ENCODE measurements at regions not wholly inside any gene's neighbourhood (a gene's known extent, or its start where the extent isn't known, plus 50 kb on each side); places are given as distances from the start of the nearest gene placed in this dataset.

DNA sequence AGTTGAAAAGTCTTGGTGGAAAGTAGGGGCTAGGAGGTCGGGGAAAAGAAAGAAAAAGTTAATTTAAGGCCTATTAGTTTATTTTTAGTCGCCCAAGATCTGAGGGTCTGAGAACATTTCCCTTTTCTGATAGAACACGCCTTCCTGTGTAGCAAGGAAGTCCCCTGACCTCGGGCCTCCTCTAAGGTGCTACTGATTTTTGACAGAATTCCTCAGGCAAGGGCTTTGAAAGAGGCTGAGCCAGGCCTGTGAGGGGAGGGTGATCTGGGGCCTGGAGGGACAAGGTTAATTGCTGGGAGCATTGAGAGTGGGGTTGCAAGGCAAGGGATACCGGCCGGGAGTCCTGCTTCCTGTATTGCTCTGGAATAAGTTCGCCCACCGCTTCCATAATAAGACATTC, 131.4 kb upstream of the MYCN start:
- ATAC-seq (no peak), DNase-seq (no peak), FAIRE-seq (no peak)
- Histone ChIP-seq H3K4me3 (no peak overlapping the region), H3K36me3 (no peaks in the 10 kb centered on the region), H3K27ac (no peak overlapping the region), H3K9me3 (no peaks in the 10 kb centered on the region), H3K4me1 (no peaks in the 10 kb centered on the region), H3K27me3 (no peaks in the 10 kb centered on the region)
- intact Hi-C loops (cut with DNase I), result no loop called here
- TF ChIP-seq, protein P1, sequence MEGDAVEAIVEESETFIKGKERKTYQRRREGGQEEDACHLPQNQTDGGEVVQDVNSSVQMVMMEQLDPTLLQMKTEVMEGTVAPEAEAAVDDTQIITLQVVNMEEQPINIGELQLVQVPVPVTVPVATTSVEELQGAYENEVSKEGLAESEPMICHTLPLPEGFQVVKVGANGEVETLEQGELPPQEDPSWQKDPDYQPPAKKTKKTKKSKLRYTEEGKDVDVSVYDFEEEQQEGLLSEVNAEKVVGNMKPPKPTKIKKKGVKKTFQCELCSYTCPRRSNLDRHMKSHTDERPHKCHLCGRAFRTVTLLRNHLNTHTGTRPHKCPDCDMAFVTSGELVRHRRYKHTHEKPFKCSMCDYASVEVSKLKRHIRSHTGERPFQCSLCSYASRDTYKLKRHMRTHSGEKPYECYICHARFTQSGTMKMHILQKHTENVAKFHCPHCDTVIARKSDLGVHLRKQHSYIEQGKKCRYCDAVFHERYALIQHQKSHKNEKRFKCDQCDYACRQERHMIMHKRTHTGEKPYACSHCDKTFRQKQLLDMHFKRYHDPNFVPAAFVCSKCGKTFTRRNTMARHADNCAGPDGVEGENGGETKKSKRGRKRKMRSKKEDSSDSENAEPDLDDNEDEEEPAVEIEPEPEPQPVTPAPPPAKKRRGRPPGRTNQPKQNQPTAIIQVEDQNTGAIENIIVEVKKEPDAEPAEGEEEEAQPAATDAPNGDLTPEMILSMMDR (IDR thresholded peaks at IDR 0.05), result no peak
- 57 to 64% methylated on average over 8 of the region's 8 CpGs for WGBS, 2 donors

DNA sequence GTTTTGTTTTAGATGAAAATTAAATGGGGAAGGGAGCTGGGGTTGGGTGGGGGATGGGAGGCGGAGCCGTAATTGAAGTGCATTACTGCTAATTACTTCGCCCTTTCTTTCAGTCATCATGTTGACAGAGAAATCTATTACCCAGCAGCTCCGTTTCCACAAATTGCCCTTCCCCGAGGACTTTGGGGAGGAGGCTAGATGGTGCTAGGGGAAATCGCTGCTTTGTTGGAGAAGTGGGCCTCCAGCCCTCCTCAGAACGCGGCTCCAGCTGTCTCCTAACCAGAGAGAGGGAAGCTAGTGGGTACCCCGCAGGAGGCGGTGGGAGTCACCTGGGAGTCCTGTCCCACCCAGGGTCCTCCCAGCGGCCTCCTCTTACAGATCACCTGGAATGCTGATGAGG, 130.9 kb upstream of the MYCN start:
- intact Hi-C loops (cut with DNase I), result no loop called here
- FAIRE-seq (no peak), ATAC-seq (no peak), DNase-seq (no peak)
- Histone ChIP-seq H3K9me3 (no peaks in the 10 kb centered on the region), H3K4me1 (no peaks in the 10 kb centered on the region), H3K4me3 (no peak overlapping the region), H3K36me3 (no peaks in the 10 kb centered on the region), H3K27me3 (no peaks in the 10 kb centered on the region), H3K27ac (no peak overlapping the region)
- TF ChIP-seq, protein P1 (IDR thresholded peaks at IDR 0.05), result no peak
- 50 to 56% methylated on average over 11 of the region's 11 CpGs for WGBS, 2 donors

DNA sequence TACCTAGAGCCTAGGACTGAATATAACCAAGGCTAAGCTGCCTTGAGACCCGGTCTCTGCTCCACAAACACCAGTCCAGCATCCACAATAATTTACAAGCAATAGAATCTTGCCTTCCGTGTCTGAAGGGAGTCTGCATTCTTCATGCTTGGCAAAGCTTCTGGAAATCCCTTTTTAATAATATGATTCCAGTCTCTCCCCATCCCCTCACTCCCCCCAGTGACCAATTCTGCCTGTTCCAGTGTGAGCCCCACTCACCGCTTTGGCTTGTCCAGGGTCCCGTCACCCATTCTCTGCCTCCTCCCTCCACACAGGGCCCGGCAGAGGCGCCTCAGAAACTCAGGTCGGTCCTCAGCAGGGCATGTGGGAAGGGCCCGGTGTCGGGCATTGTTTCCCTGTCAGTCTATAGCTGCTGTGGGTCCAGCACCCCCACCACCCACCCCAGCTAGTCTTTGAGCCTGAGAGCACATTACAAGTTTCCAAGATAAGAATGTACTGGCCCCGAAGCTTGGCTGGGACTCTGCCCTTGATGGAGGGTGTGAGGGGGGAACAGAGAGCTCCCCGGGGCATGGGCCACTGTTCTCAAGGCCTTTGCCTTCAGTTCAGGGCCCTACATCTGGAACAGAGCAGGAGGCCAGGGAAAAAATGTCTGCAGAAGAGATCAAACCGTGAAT, 129.7 kb upstream of the MYCN start:
- intact Hi-C loops (cut with DNase I), result no loop called here
- TF ChIP-seq, protein P1 (IDR thresholded peaks at IDR 0.05), result no peak
- H3K36me3 ChIP-seq, result no peaks in the 10 kb centered on the region
- H3K9me3 ChIP-seq, result no peaks in the 10 kb centered on the region
- ATAC-seq, result no peak
- H3K4me3 ChIP-seq, result no peak overlapping the region
- H3K27me3 ChIP-seq, result no peaks in the 10 kb centered on the region
- no peak for DNase-seq
- H3K27ac ChIP-seq, result no peak overlapping the region
- WGBS, 2 donors, result 62 to 63% methylated on average over 12 of the region's 12 CpGs
- no peaks in the 10 kb centered on the region for H3K4me1 ChIP-seq
- no peak for FAIRE-seq

DNA sequence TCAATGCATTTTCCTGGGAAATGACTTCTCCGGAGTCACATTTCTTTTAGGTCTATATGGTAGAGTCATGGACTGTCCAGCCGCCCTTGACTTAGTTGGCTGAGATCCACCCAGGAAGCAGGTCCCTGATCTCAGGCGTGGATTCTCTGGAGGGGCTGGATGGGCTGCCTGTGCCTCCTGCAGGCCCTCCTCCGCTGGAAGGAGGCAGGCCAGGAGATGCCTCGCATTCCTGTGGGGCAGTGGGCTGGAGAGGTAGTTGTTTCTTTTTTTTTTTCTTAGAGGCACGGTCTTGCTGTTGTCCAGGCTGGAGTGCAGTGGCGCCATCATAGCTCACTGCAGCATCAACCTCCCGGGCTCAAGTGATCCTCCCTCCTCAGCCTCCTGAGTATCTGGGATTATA, 129.0 kb upstream of the MYCN start:
- H3K4me3 ChIP-seq, result no peak overlapping the region
- H3K9me3 ChIP-seq, result no peaks in the 10 kb centered on the region
- no peaks in the 10 kb centered on the region for H3K36me3 ChIP-seq
- no peaks in the 10 kb centered on the region for H3K4me1 ChIP-seq
- H3K27ac ChIP-seq, result no peak overlapping the region
- H3K27me3 ChIP-seq, result no peaks in the 10 kb centered on the region
- intact Hi-C loops (cut with DNase I), result no loop called here
- ATAC-seq, result no peak
- no peak for FAIRE-seq
- TF ChIP-seq, protein P1 (IDR thresholded peaks at IDR 0.05), result no peak
- 69 to 71% methylated on average over 8 of the region's 8 CpGs for WGBS, 2 donors
- no peak for DNase-seq

DNA sequence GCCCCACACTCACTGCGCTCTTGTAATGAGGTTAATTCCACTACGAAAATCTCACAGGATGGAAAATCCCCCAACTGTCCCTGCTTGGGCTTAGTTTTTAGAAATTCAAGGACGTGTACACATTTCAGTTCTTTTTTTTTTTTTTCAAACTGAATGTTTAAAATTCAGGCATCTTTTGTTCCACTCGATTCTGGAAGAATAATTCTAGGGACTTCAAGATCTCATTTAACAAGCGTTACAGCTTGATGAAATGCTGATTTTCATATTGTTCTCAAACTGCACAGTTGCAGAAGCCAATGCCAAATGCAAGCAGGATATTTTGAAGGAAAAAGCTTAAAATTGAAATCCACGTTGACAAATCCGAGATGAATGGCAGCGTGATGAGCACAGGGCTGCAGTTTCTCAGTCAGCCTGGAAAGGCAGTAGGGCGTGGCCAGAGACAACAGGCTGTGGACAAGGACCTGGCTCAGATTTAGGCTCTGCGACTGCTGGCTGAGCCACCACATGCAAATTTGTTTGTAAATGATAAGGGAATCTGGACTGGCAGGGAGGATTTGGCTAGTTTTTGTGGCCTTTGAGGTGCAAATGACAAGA, 128.1 kb upstream of the MYCN start:
- FAIRE-seq, result no peak
- Histone ChIP-seq H3K4me3 (no peak overlapping the region), H3K9me3 (no peaks in the 10 kb centered on the region), H3K27ac (no peak overlapping the region), H3K27me3 (no peaks in the 10 kb centered on the region), H3K36me3 (no peaks in the 10 kb centered on the region), H3K4me1 (no peaks in the 10 kb centered on the region)
- no peak for DNase-seq
- no peak for ATAC-seq
- TF ChIP-seq, protein P1 (IDR thresholded peaks at IDR 0.05), result no peak
- 60 to 65% methylated on average over 10 of the region's 10 CpGs for WGBS, 2 donors
- intact Hi-C loops (cut with DNase I), result no loop called here
